Inferior parietal cortex (tissue), 1 donor: ENCODE measurements at regions not wholly inside any gene's neighbourhood (a gene's known extent, or its start where the extent isn't known, plus 50 kb on each side); places are given as distances from the start of the nearest gene placed in this dataset.

Experiments
- DNase-seq: peaks from one replicate; pipeline ENCODE4 v3.0.0-alpha.2; 2016; ENCODE audit errors: extremely low spot score

DNA sequence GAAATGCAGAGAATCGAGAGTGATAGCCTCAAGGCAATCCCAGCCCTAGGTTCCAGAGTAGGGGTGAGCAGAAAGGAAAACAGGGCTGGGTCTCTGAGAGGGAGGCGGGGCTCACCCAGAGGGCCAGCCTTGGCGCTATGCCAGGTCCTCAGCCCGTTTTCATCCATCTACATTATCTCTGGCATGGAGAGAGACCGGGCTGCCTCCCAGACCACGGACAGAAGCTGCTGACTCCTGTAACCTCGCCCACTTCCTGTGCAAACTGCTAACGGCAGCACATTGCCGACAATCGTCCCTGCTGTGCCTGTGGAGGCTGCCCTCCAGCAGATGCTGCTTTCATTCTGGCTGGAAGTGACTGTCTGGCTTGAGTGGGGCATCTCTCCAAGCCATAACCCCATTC, 569.1 kb downstream of the NPHP4 start:
- no peak for DNase-seq

DNA sequence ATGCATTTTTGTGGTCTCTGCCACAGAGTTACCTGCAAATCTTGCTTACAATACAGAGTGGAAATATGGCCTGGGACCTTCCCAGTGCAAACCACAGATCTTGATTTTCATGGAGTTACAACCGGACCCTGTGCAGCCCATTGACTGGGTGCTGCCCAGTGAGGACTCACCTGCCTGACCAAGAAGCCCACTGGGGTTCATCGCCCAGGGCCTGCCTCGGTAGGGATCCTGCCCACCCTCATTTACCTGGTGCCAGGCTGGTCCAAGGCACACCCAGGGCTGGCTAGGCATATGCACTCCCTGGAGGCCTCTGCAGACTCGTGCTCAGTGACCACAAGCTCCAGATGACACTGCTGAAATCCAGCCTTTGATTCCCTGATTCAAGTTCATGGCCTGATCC, 572.7 kb downstream of the NPHP4 start:
- DNase-seq: no peak

DNA sequence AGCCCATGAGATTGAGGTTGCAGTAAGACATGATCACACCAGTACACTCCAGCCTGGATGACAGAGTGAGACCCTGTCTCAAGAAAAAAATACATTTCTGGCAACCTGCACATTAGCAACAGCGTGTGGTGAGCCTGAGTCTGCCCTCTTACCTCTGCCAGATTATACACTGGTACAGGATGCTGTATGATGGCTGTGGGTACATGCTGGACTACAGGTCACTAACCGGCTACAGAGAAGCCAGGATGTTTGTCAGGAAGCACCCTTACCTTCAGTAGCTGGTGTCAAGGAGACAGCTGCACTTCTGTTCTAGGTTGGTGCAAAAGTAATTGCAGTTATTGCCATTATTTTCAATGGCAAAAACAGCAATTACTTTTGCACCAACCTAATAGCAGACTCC, 575.7 kb downstream of the NPHP4 start:
- no peak for DNase-seq

DNA sequence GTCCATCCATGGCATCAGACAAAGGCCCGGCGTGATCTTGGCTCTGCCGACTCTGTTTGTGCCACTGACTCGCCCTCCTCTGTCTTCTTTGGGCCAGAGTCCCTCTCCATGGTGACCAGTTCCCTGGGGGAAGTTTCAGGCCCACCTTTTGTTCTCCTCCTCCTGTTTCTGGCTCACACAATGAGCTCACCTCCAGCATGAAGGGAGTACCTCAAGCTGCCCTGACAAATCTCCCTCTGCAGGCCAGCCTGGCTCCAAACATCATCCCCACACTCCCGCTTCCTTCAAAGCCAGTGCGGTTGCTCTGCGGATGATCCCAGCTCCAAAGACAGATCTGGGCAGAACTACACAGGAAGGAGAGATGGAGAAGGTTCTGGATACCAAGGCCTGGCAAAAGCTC, 576.6 kb downstream of the NPHP4 start:
- DNase-seq: no peak

DNA sequence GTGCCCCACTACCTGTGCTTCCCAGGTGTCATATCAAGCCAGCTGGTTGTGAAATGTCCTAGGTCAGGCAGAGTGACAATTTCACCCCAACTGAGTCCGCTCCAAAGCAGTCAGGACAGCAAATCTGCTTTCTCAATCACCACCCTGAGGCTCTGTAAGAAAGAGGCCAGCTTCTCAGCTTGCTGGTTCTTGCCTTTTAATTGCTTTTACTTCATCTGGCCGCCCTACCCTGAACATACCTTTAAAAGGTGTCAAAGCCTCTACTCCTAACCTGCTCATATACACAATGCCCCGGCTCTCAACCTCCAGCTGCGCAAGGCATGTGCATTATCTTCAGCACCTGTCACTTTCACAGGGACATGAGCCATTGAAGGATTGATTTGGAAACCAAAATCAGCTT, 581.6 kb downstream of the NPHP4 start:
- no peak for DNase-seq

DNA sequence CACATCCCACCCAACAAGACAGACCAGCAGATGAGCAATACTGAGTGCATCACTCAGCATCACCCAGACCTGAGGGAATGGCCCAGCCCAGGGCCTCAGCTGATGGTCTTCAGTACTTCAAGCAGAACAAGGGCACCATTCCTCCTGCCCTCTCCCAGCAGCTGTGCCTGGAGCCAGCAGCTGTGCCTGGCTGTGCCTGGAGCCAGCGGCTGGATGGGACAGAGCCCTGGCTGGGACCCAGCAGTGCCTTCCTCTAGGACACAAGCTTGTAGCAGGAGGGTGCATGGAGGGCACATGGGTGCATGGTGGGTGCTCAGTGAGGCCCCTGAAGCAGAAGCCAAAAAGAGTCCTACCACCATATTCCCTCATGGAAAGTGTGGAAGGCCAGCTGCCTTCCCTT, 583.8 kb downstream of the NPHP4 start:
- no peak for DNase-seq

DNA sequence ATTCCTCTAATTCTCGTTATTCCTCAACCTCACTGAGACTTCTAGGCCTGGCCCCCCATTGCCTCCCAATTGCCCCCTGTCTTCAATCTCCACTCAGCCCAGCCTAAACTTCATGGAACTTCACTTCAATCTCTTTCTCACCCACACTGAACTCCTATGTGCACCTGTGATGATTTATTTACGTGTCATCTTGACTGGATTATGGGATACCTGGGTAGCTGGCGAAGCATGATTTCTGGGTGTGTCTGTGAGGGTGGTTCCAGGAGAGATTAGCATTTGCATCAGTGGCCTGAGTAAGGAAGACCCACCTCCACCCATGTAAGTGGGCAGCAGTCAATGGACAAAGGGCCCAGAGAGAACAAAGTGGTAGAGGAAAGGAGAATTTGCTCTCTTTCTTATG, 587.0 kb downstream of the NPHP4 start:
- no peak for DNase-seq

DNA sequence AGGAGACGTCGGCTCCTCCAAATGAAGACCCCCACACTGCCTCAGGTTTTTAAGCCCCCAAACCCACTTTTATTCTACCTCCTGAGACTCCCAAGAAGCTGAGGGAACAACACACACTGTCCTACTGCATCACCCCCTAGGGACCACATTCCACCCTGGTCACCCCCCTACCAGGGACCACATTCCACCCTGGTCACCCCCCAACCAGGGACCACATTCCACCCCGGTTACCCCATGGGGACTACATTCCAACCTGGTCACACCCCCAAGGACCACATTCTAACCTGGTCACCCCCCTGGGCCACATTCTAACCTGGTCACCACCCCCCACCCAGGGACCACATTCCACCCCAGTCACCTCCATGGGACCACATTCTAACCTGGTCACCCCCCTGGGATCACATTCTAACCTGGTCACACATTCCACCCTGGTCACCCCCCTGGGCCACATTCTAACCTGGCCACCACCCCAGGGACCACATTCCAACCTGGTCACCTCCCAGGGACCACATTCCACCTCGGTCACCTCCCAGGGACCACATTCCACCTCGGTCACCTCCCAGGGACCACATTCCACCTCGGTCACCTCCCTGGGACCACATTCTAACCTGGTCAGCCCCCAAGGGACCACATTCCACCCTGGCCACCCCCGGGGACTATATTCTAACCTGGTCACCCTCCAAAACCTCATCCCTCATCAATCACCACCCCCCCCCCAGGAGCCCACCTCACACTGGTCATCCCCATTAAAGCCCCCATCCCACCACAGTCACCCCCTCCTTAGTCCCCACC, 587.6 kb downstream of the NPHP4 start:
- DNase-seq: no peak

DNA sequence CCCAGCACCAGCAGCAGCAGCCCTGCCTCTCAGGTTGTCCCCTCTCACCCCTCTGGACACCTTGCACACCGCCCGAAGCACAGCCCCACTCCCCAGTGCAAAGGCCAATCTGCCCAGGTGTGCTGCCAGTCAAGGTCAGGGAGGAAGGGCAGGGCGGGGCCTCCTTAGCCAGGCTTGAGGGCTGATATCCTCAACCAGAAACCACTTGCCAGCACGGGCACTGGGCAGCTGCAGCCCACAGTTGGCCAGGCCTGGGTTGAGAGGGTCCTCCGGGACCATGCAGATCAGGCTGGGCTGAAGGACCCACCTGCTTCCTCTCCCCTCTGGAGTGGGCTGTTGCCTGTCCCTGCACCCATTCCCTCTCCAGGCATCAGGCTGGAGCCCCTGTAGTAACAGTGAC, 588.3 kb downstream of the NPHP4 start:
- DNase-seq: no peak

DNA sequence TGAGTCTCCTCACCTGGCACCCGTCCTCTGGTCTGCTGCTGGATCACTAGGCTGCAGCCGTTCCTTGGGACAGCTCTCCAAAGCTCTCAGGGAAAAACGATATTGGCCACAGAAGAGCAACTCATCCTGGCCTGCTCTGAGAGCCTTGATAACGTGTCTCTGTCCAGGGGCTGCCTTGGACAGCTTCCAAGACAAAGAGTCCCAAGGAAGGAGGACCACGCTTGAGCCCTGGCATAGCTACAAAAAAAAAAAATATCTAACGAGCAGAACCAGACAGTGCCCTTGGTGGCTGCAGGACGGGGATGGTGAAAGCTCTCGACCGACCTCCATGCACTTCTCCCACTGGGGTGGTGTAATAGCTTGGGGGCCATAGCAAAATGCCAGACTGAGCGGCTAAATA, 589.6 kb downstream of the NPHP4 start:
- DNase-seq: no peak

DNA sequence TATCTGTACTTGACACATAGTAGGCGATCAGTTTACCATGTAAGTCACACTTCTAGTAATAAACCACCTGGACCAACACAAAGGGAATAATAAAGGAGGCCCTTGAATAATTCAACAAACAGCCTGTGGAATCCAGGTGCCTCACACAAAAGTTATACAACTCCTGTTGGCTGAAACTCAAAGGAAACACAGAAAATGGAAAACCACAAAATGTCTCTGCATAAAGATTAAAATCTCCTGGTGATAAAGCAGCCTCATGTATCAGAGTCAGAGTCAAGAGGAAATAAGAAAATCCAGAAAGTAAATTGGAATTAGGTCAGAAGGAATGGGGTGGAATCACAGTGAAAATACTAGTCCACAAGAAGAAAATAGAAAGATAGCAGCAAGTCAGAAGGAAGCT, 592.5 kb downstream of the NPHP4 start:
- DNase-seq: no peak

DNA sequence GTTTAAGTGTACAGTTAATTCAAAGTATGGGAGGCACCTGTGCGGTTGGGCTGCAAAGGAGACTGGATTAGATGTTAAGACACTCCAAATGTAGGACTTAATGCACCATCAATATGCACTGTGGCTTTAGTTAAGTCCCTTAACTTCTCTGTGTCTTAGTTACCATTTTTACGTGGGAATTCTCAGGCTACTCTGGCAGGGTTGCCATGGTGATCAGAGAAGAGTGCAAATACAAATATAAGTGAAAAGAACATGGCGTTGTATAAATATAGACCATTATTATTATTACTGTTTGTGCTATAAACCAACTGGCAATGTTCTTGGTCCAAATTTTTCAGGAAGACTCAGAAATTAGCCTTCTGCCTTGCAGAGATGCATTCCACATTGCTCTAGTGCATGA, 595.6 kb downstream of the NPHP4 start:
- DNase-seq: no peak

DNA sequence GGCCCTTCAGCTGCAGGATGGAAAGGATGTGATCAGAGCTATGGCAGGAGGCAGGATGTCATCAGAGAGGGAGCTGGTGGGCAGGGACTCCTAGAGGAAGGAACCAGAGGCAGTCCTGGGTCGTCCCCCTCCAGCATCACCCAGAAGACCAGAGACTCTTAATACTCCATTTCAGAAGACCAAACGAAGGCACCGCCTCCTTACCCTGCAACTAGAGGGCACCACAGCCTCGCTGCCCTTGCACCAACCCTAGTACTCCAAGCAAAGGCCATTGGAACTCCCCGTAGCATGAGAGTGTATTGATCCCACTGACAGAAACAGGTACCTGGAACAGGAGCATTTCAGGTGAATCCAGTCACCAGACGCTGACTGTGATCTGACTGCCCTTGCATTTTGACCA, 598.1 kb downstream of the NPHP4 start:
- DNase-seq: no peak

DNA sequence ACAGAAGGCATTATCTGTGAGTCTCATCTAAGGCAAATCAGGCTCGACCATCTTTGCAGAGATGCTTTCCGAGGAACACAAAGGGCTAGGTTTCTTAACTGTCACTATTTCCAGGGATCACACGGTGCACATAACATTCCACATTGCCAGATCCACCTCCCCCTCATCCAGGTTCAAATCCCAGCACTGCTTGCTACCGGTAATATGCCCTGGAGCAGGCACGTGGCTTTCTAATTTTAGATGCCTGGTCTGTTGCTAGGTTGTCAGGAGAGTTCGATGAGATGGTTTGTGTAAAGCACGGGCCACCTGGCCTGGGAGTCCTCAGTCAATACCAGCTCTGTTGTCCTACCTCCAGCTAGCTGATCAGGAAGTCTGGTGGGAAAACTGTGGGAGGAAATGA, 598.6 kb downstream of the NPHP4 start:
- DNase-seq: no peak

DNA sequence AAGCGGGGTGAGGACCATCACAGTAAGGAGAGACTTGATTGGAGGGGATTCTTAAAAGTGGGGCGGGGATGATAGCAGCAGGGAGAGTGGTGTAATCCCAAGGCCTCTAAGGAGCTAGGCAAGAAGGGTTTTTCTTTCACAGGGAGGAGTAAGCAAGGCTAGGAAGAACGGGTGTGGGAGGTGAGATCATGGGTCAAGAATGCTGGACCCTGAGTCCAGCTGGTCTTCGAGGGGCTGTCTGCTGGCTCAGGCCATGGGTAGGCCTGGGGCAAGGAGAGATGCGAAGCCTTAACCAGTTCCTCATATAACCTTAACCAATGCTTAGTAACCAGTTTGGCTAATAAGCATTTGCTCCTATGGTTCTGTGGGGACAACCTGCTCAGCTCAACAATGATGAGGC, 599.1 kb downstream of the NPHP4 start:
- DNase-seq: no peak

DNA sequence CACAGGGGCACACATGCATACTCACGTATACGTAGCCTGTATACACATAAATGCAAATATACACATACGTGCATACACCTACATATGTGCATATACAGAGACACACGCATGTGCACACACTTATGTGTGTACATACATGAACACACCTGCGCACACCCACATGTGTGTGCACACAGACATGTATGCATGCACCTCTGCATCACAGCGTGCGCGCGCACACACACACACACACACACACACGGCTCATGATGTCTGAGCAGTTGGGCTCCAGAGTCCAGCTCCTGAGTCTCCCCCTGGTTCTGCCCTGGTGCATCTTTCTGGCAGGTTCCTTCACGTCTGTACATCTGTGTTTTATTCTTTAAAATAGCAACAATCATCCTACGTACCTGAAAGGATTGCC, 600.5 kb downstream of the NPHP4 start:
- DNase-seq: no peak

DNA sequence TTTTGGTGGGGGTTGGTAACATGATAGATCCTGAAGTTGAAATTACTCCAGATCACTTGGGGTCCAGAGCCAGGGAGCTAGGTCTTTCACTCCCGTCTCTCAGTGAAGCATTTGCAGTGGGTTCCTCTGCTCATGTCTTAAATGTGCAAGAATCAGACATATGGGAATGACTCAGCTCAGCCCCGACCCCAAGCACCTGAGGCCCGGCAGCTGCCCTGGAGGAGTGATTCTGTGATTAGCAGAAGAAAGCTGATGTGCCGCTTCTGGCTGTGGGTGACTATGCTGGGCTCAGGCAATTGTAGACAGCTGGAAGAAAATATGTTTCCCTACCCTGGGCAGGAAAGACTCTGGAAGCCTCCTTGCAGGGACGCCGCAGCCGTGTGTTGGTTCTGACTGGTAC, 601.7 kb downstream of the NPHP4 start:
- no peak for DNase-seq

DNA sequence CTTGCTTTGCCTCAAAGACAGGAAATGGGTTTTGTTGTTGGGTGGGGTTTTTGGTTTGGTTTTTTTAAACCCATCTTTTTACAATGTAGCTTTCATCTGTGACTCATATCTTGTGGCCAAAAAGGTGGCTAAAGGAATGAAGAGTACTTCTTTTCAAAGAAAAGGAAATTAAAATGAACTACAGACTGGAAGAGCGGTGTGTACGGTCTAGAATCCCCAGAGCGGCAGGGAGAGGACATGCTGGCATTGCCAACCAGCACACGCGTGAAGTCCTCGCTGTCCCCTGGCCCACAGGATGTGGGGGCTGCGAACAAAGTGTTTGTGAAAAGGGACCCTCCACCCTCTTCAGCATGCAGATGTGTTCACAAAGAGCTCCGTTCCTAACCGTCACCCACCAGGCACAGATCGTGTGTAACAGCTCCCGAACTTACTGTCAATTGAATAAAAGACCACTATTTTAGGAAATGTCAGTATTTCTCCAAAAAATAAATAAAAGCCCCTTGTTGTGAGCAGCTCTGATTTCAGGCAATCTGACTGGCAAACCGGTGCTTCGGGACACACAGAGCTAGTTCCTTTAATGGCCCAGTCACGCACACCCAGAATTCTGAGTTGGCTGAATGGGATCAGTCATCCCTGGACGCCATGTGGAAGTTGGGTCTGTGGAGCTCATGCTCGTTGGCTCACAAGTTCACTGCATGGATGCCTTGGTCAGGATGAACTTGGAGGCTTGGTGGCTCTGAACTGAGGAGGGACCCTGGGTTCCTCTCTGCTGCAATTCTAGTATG, 602.9 kb downstream of the NPHP4 start:
- DNase-seq: no peak

DNA sequence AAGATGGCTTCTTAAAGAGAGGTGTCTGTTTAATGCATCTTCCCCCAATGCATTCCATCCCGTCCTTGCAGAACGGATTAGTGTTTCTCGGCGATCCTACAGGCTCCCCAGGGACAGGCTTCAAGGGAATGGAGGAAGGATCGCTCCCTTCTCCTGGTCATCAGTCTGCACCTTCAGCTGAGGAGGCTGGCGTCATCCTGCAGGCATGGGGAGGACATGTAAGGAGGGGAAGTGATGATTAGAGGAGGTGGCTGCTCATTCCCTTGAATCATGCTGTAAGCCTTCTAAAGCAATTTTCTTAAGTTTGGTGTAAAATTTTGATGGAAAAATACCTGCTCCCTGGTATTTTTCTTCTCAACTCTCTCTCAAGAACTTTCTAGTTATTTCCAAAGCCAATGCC, 603.6 kb downstream of the NPHP4 start:
- no peak for DNase-seq

DNA sequence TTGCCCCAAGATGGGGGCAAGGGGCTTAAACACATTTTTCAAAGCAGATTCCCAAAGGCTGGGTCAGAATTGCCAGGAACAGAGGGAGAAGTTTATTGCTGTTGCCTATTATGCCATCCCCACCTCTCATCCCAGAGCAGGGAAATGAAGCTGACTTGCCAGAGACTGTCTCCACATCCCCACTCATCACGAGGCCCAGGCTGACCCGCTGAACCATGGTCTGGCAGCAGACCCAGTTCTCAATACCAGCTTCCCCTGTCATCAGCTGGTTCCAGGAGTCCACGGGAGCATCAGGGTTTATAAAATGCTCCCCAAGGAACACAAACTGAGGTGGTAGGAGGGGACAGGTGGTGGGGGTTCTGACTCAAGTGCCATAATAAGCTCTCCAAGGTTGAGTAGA, 605.9 kb downstream of the NPHP4 start:
- no peak for DNase-seq

DNA sequence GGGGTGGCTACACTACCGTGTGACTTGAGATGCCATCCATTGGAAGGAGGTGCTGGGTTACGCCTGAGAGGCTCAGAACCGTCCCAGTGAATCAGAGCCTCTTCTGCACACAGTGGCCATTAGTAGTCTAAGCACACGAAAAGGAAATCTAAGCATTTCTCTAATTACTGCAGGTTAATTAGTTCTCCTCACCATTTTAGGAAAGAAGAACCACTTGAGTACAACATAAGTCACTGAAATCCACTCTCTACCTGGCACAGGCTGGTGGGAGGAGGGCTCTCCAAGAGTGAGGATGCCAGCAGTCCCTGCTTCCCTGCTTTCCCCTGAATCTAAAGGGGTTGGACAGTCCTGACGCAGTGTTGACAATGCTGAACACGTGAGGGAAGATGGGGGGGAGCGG, 606.3 kb downstream of the NPHP4 start:
- no peak for DNase-seq

DNA sequence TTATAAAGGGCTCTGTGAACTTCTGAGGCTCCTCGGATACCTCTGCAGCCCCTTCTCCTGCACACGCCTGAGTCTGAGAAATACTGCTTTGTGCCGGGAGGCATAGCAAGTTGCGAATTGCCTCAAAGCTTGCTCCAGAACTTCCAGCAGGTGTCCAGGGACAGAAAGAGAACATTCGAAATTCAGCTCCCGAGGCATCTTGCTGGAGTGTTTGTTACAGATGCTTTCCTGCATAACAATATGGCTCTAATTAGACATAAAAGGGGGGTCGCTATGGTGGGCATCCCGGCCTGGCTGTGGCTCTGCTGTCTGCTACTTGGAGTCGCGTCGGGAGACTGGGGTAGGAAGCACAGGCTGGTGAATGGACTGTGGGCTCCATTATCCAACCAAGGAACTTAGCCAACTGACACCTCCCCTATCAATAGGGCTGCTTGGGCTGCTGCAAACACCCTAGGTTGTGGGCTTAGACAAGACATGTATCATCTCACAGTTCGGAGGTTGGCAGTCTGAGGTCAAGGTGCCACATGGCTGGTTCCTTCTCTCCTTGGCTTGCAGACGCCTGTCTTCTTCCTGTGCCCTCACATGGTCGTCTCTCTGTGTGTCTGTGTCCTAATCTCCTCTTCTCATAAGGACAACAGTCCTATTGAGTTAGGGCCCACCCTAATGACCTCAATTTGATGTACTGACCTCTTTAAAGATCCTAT, 607.0 kb downstream of the NPHP4 start:
- no peak for DNase-seq

DNA sequence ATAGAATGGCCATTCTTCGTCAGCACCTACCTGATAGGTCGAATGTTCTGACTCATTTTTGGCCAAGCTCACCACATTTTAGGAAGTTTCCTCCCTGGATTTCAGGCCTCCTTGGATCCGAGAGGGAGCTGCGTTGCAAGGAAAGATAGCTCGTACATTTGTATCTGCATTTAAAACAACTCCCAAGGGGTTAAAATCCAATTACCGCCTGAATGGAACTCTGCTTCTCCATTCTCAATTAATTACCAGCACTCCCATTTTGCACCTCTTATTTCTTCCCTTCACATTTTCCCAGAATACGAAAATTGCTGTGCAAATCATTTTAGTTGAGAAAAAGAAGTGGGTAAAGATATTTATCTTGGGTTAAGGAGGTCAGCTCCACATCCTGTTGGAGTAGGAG, 610.7 kb downstream of the NPHP4 start:
- no peak for DNase-seq
